GM12872 (cell line): ENCODE measurements at regions not wholly inside any gene's neighbourhood (a gene's known extent, or its start where the extent isn't known, plus 50 kb on each side); places are given as distances from the start of the nearest gene placed in this dataset.

Experiments used
- TF ChIP-seq, protein P1 (sequence below): IDR thresholded peaks from 3 replicates; pipeline ENCODE4 v1.5.1; 2011; ENCODE audit warnings: low read depth, mild to moderate bottlenecking, low read length, moderate library complexity; ENCODE audit not compliant: insufficient read depth

DNA sequence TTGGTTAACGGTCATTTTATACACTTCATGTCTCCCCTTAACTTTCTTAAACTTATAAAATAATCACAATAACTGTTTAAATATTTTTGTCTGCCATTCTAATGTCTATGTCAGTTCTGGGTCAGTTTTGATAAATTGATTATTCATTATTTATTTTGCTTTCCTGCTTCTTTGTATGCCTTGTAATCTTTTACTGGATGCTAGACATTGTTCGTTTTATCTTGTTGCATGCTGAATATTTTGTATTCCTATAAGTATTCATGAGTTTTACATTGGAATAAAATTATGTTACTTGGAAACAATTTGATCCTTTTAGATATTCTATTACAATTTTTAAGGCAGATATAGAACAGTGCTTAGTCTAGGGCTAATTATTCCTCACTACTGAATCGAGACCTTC lies 952.0 kb downstream of the NR2F1-AS1 start:
- TF ChIP-seq, protein P1, sequence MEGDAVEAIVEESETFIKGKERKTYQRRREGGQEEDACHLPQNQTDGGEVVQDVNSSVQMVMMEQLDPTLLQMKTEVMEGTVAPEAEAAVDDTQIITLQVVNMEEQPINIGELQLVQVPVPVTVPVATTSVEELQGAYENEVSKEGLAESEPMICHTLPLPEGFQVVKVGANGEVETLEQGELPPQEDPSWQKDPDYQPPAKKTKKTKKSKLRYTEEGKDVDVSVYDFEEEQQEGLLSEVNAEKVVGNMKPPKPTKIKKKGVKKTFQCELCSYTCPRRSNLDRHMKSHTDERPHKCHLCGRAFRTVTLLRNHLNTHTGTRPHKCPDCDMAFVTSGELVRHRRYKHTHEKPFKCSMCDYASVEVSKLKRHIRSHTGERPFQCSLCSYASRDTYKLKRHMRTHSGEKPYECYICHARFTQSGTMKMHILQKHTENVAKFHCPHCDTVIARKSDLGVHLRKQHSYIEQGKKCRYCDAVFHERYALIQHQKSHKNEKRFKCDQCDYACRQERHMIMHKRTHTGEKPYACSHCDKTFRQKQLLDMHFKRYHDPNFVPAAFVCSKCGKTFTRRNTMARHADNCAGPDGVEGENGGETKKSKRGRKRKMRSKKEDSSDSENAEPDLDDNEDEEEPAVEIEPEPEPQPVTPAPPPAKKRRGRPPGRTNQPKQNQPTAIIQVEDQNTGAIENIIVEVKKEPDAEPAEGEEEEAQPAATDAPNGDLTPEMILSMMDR, result no peak

DNA sequence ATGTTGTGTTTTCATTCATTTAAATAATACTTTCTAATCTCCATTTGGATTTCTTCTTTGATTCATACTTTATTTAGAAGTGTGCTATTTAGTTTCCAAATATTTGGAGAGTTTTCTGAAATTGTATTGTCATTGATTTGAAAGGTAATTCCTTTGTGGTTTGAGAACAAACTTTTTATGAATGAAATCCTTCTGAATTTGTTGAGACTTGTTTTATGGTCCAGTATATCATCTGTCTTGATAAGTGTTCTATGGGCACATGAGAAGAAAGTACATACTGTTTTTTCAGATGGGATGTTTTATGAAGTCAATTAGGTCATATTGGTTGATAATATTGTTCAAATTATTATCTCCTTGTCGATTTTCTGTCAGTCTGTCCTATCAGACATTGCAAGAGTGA lies 953.8 kb downstream of the NR2F1-AS1 start:
- TF ChIP-seq, protein P1, result no peak

DNA sequence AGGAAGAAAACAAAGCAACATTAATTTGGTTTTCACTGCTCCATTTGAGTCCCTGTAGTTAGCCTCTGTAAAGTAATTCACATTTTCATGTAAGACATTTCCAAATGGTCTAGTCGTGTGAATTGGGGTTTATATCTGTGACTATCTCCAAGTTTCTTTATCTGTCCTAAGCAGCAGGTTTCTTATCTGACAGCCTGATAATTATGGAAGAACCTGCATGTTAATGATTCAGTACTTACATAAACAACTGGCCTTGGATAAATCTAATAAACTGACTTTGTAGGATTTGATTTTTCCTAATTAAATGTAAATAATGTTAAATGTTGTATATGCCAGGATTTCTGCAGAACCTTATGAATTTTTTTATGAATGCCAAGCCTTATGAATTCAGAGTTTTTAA lies 964.9 kb downstream of the NR2F1-AS1 start:
- TF ChIP-seq, protein P1, result no peak

- TF ChIP-seq, protein P1, result no peak
These were observed 967.5 kb downstream of the NR2F1-AS1 start for GRCh38 chr5:92613546-92613945.

DNA sequence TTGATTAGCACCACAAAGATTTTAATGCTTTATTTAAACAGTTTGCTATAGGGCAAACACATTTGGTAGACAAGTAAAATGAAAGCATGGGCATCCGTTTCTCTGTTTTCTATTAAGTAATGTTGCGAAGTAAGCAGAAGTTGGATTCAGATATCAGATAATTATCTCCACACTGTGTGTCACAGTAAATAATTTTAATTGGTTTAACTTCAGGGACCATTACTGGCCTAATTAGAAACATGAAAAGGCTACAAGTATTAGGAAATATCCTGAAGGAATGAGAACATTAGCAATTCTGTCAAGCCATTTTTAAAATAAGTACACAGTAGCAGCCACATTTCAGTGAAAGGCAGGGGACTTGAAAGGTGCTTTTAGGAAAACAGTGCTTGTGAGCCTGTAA lies 975.4 kb downstream of the NR2F1-AS1 start:
- TF ChIP-seq, protein P1, result no peak

- TF ChIP-seq, protein P1, result no peak
These were observed 981.7 kb downstream of the NR2F1-AS1 start for GRCh38 chr5:92599217-92599810.

GRCh38 chr5:92594031-92594430 lies 987.0 kb downstream of the NR2F1-AS1 start:
- TF ChIP-seq, protein P1, result no peak

- TF ChIP-seq, protein P1, result no peak
These were observed 992.1 kb downstream of the NR2F1-AS1 start for GRCh38 chr5:92588876-92589275.
